Tibial artery (tissue), 4 donors: ENCODE measurements at regions not wholly inside any gene's neighbourhood (a gene's known extent, or its start where the extent isn't known, plus 50 kb on each side); places are given as distances from the start of the nearest gene placed in this dataset.

Experiments
- DNase-seq, 2 donors: peaks; one replicate each; pipeline ENCODE4 v3.0.0-alpha.2; 2019
- H3K27ac ChIP-seq, 2 donors: fragments of 200-600 bp; sonication (generic) in 1 of 2; 1 replicate in 1 of 2; 2 replicates in 1 of 2; pipeline ENCODE4 v1.5.1; 2018 to 2019; ENCODE audit warnings: mild to moderate bottlenecking in 1 of 2
- H3K27me3 ChIP-seq, 2 donors: fragments of 200-600 bp; sonication (generic) in 1 of 2; one replicate each; pipeline versions ENCODE4 v1.5.1 to v1.6.0; 2016 to 2019
- H3K36me3 ChIP-seq, 3 donors: fragments of 200-600 bp; sonication (generic) in 2 of 3; one replicate each; pipeline ENCODE4 v1.5.1; 2016 to 2019; ENCODE audit warnings: mild to moderate bottlenecking in 2 of 3
- H3K4me1 ChIP-seq, 4 donors: fragments of 200-600 bp; sonication (generic) in 2 of 4; 1 replicate in 3 of 4; 2 replicates in 1 of 4; pipeline ENCODE4 v1.5.1; 2016 to 2019
- H3K4me3 ChIP-seq, 2 donors: fragments of 200-600 bp; sonication (generic) in 1 of 2; 1 replicate in 1 of 2; 2 replicates in 1 of 2; pipeline ENCODE4 v1.5.1; 2018 to 2019; ENCODE audit warnings: mild to moderate bottlenecking in 2 of 2
- H3K9me3 ChIP-seq, 3 donors: fragments of 200-600 bp; sonication (generic) in 1 of 3; one replicate each; pipeline ENCODE4 v1.5.1; 2016 to 2019
- intact Hi-C: fragments of 100-400 bp; cut with DNase I; formaldehyde crosslinking; loops from one replicate; pipeline ENCODE4 v1.15.0; 2023; ENCODE audit warnings: low total_unique reads
- TF ChIP-seq, protein P1 (sequence below), 2 experiments: fragments of 200-600 bp in 1 of 2; fragments of 450-650 bp in 1 of 2; IDR thresholded peaks; one replicate each; pipeline ENCODE4 v1.5.1; 2017 to 2019; ENCODE audit warnings: antibody characterized with exemption in 2 of 2, mild to moderate bottlenecking in 1 of 2, moderate library complexity in 1 of 2

DNA sequence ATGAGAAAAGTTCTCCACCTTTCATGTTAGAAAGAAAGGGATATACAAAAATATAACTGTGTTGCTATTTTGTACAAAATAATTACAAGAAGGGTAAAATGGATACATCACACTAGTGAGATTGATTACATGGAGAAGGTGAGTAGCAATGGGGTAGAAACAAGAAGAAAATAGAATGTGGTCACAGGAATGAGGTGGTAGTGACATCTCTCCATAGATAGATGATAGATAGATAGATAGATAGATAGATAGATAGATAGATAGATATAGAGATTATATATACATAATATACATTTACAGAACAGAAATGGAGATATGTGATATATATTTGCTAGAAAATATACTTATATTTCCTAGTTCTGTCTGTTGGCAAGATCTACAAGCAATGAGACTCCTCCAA is 95.3 kb upstream of the RGPD4 start:
- intact Hi-C loops, result no loop called here
- no peaks in the 10 kb centered on the region for H3K36me3 ChIP-seq
- no peak overlapping the region for H3K27ac ChIP-seq
- no peak for DNase-seq
- TF ChIP-seq, protein P1, sequence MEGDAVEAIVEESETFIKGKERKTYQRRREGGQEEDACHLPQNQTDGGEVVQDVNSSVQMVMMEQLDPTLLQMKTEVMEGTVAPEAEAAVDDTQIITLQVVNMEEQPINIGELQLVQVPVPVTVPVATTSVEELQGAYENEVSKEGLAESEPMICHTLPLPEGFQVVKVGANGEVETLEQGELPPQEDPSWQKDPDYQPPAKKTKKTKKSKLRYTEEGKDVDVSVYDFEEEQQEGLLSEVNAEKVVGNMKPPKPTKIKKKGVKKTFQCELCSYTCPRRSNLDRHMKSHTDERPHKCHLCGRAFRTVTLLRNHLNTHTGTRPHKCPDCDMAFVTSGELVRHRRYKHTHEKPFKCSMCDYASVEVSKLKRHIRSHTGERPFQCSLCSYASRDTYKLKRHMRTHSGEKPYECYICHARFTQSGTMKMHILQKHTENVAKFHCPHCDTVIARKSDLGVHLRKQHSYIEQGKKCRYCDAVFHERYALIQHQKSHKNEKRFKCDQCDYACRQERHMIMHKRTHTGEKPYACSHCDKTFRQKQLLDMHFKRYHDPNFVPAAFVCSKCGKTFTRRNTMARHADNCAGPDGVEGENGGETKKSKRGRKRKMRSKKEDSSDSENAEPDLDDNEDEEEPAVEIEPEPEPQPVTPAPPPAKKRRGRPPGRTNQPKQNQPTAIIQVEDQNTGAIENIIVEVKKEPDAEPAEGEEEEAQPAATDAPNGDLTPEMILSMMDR (IDR thresholded peaks at IDR 0.05), result no peak
- no peak overlapping the region for H3K4me3 ChIP-seq
- no peaks in the 10 kb centered on the region for H3K27me3 ChIP-seq
- H3K9me3 ChIP-seq, result no peaks in the 10 kb centered on the region
- H3K4me1 ChIP-seq, result no peaks in the 10 kb centered on the region

GRCh38 chr2:107735201-107735600 is 91.5 kb upstream of the RGPD4 start:
- Histone ChIP-seq H3K27ac (no peak overlapping the region), H3K36me3 (no peaks in the 10 kb centered on the region), H3K4me1 (peaks cover 0 to 17% (median 0%) of the 10 kb centered on the region in 4 donors), H3K4me3 (no peak overlapping the region), H3K27me3 (no peaks in the 10 kb centered on the region), H3K9me3 (no peaks in the 10 kb centered on the region)
- TF ChIP-seq, protein P1 (IDR thresholded peaks at IDR 0.05), result no peak
- DNase-seq, result no peak
- intact Hi-C loops, result no loop called here

DNA sequence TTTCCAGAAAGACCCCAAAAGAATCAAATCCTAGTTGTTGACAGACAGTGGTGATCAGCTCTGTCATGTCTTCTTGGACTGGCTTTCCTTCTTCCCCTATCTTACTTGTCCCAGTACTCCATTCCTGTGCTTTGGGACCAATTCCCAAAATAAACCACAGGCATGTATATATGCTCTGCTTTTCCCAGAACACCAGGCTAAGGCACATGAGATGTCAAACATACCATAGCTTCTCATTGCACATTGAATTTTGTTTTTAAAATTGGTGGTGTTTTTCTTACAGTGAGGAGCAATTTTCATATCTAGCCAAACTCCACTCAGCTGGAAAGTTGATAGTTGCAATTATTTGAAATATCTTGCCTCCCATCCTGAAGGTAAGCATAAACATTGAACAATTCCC is 88.9 kb upstream of the RGPD4 start:
- H3K27ac ChIP-seq, result no peak overlapping the region
- no peaks in the 10 kb centered on the region for H3K36me3 ChIP-seq
- H3K27me3 ChIP-seq, result no peaks in the 10 kb centered on the region
- H3K4me3 ChIP-seq, result no peak overlapping the region
- H3K9me3 ChIP-seq, result no peaks in the 10 kb centered on the region
- no peak for DNase-seq
- H3K4me1 ChIP-seq, result peaks cover 0 to 26% (median 3%) of the 10 kb centered on the region in 4 donors
- TF ChIP-seq, protein P1 (IDR thresholded peaks at IDR 0.05), result no peak
- intact Hi-C loops, result no loop called here

GRCh38 chr2:107738266-107738665 is 88.4 kb upstream of the RGPD4 start:
- intact Hi-C loops, result no loop called here
- Histone ChIP-seq H3K4me3 (no peak overlapping the region), H3K27ac (no peak overlapping the region)

DNA sequence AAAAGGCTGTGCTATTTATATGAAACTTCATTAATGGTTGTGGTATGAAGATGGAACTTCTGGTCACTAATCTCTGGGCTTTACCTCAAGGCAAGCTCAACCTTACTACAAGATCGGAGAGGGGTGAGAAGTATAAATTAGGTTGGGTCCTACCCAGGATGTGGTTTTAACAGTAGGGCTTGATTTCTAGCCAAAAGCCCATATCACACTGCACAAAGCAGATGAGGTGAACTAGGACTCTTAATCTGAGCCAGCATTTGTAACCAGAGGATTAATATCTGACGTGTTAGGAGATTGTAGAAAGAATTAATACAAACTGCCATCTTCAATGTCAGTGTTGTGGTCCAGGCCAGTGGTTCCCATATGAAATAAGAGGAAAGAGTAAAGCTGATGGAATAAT is 86.4 kb upstream of the RGPD4 start:
- TF ChIP-seq, protein P1 (IDR thresholded peaks at IDR 0.05), result no peak
- intact Hi-C loops, result no loop called here
- Histone ChIP-seq H3K4me1 (peaks cover 0 to 26% (median 3%) of the 10 kb centered on the region in 4 donors), H3K4me3 (no peak overlapping the region), H3K27ac (no peak overlapping the region), H3K9me3 (no peaks in the 10 kb centered on the region), H3K36me3 (no peaks in the 10 kb centered on the region), H3K27me3 (no peaks in the 10 kb centered on the region)
- DNase-seq, result no peak

More at GRCh38 chr2:107738266-107738665, 88.4 kb upstream of the RGPD4 start:
- Histone ChIP-seq H3K27me3 (no peaks in the 10 kb centered on the region), H3K4me1 (peaks cover 0 to 26% (median 3%) of the 10 kb centered on the region in 4 donors), H3K9me3 (no peaks in the 10 kb centered on the region), H3K36me3 (no peaks in the 10 kb centered on the region)
- no peak for DNase-seq
- TF ChIP-seq, protein P1 (IDR thresholded peaks at IDR 0.05), result no peak

DNA sequence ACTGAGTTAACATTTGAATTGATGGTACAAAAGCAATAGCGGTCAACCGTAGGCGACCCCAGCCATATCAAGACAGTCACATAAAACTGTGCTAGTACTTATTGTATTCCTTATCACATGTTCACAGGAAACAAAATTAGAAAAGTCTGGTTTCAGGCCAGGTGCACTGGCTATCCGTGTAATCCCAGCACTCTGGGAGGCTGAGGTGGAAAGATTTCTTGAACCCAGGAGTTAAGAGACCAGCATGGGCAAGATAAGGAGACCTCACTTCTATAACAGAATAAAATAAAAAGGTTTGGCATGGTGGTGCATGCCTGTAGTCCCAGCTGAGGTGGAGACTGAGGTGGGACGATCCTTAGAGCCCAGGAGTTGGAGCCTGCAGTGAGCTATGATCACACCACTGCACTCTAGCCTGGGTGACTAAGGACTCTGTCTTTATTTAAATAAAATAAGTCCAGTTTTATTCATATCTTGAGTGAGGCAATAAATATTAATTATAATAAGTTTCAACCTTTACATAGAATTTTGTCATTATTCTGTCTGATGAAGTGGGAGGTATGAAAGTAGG is 84.1 kb upstream of the RGPD4 start:
- TF ChIP-seq, protein P1 (IDR thresholded peaks at IDR 0.05), result no peak
- Histone ChIP-seq H3K4me3 (no peak overlapping the region), H3K27me3 (no peaks in the 10 kb centered on the region), H3K9me3 (no peaks in the 10 kb centered on the region), H3K36me3 (no peaks in the 10 kb centered on the region), H3K27ac (no peak overlapping the region), H3K4me1 (peaks cover 0 to 26% (median 3%) of the 10 kb centered on the region in 4 donors)
- no peak for DNase-seq
- intact Hi-C loops, result no loop called here
